ENCODE measurements at regions not wholly inside any gene's neighbourhood (a gene's known extent, or its start where the extent isn't known, plus 50 kb on each side); places are given as distances from the start of the nearest gene placed in this dataset.

GRCh38 chr9:84500826-84501225 is 160.3 kb upstream of the SLC28A3 start:
- no peak for ATAC-seq (ENCODE audit: low FRiP score)
- TF ChIP-seq CTCF (IDR thresholded peaks at IDR 0.05), result no peak
- no peak for DNase-seq (ENCODE audit: low spot score)

- no peak for TF ChIP-seq CTCF (IDR thresholded peaks at IDR 0.05)
- ATAC-seq (ENCODE audit: low FRiP score) (no peak), DNase-seq (ENCODE audit: low spot score) (no peak)
These were observed 161.0 kb upstream of the SLC28A3 start for GRCh38 chr9:84501587-84501986.

GRCh38 chr9:84502066-84502465 is 161.5 kb upstream of the SLC28A3 start:
- DNase-seq (ENCODE audit: low spot score) (no peak), ATAC-seq (ENCODE audit: low FRiP score) (no peak)

GRCh38 chr9:84504360-84504759 is 163.8 kb upstream of the SLC28A3 start:
- no peak for ATAC-seq (ENCODE audit: low FRiP score)
- no peak for DNase-seq (ENCODE audit: low spot score)
- TF ChIP-seq CTCF (IDR thresholded peaks at IDR 0.05), result no peak

More at GRCh38 chr9:84502066-84502465, 161.5 kb upstream of the SLC28A3 start:
- TF ChIP-seq CTCF (IDR thresholded peaks at IDR 0.05), result no peak

GRCh38 chr9:84511651-84512050 is 157.9 kb upstream of the NTRK2 start:
- DNase-seq (ENCODE audit: low spot score), result no peak
- TF ChIP-seq CTCF (IDR thresholded peaks at IDR 0.05), result no peak
- no peak for ATAC-seq (ENCODE audit: low FRiP score)

GRCh38 chr9:84512493-84512892 is 157.0 kb upstream of the NTRK2 start:
- no peak for DNase-seq (ENCODE audit: low spot score)
- ATAC-seq (ENCODE audit: low FRiP score), result no peak
- TF ChIP-seq CTCF (IDR thresholded peaks at IDR 0.05), result no peak

- DNase-seq (ENCODE audit: low spot score) (no peak), ATAC-seq (ENCODE audit: low FRiP score) (no peak)
- TF ChIP-seq CTCF (IDR thresholded peaks at IDR 0.05), result no peak
These were observed 156.1 kb upstream of the NTRK2 start for GRCh38 chr9:84513473-84513872.
